Lung (tissue), 11 donors: ENCODE measurements at regions not wholly inside any gene's neighbourhood (a gene's known extent, or its start where the extent isn't known, plus 50 kb on each side); places are given as distances from the start of the nearest gene placed in this dataset.
A peak's percentile ranks its signal among the peaks of the same experiment; 100 is the strongest.

Experiments
- ATAC-seq: fragments of 200-7000 bp; cut with Tn5 transposase; one replicate; pipeline ENCODE4 v1.9.1; 2020; ENCODE audit warnings: moderate number of reproducible peaks; ENCODE audit not compliant: insufficient read depth, low FRiP score
- DNase-seq, 3 donors: peaks; one replicate each; pipeline ENCODE4 v3.0.0-alpha.2; 2013 to 2017
- H3K27ac ChIP-seq, 2 donors: one replicate each; pipeline ENCODE4 v1.5.1; 2013; ENCODE audit warnings: mild to moderate bottlenecking in 2 of 2, moderate library complexity in 2 of 2, control low read depth in 1 of 2, inconsistent platforms in 1 of 2, low read depth in 1 of 2, low read length in 1 of 2
- H3K27me3 ChIP-seq, 3 donors: one replicate each; pipeline ENCODE4 v1.5.1; 2013; ENCODE audit warnings: low read length in 2 of 3; ENCODE audit not compliant: control insufficient read depth in 3 of 3, insufficient read depth in 3 of 3
- H3K36me3 ChIP-seq, 4 donors: one replicate each; pipeline ENCODE4 v1.5.1; 2013; ENCODE audit warnings: low read length in 4 of 4, mild to moderate bottlenecking in 1 of 4, moderate library complexity in 1 of 4; ENCODE audit not compliant: control insufficient read depth in 4 of 4, insufficient read depth in 4 of 4
- H3K4me1 ChIP-seq, 5 donors: one replicate each; pipeline ENCODE4 v1.5.1; 2013; ENCODE audit warnings: low read length in 5 of 5, mild to moderate bottlenecking in 2 of 5, moderate library complexity in 1 of 5; ENCODE audit not compliant: control insufficient read depth in 5 of 5, insufficient read depth in 5 of 5
- H3K4me3 ChIP-seq: one replicate; pipeline ENCODE4 v1.5.1; 2013; ENCODE audit warnings: mild to moderate bottlenecking, control low read depth, moderate library complexity
- H3K9ac ChIP-seq, 2 donors: one replicate each; pipeline ENCODE4 v1.5.1; 2013; ENCODE audit warnings: low read length in 2 of 2, control low read depth in 1 of 2; ENCODE audit not compliant: insufficient read depth in 1 of 2
- H3K9me3 ChIP-seq, 4 donors: one replicate each; pipeline ENCODE4 v1.5.1; 2013; ENCODE audit warnings: low read length in 3 of 4, mild to moderate bottlenecking in 1 of 4, moderate library complexity in 1 of 4; ENCODE audit not compliant: control insufficient read depth in 4 of 4, insufficient read depth in 3 of 4
- WGBS, 2 donors: extraction: QIAGEN DNeasy Blood & Tissue Kit; methylation state at CpG; one replicate each; pipeline ENCODE4 v1.1.7; 2013; 5-methylcytosine and 5-hydroxymethylcytosine counted together
- TF ChIP-seq, protein P1 (sequence below): IDR thresholded peaks from 2 replicates; pipeline ENCODE4 v1.5.1; 2012; ENCODE audit warnings: mild to moderate bottlenecking; ENCODE audit errors: control extremely low read depth, extremely low read depth
- donor health status: control.
- donor health status: control.
- donor health status: Bipolar disorder and iron deficiency.
- donor health status: healthy.
- donor health status: DM: yes; HTN: yes; CAD: no.

DNA sequence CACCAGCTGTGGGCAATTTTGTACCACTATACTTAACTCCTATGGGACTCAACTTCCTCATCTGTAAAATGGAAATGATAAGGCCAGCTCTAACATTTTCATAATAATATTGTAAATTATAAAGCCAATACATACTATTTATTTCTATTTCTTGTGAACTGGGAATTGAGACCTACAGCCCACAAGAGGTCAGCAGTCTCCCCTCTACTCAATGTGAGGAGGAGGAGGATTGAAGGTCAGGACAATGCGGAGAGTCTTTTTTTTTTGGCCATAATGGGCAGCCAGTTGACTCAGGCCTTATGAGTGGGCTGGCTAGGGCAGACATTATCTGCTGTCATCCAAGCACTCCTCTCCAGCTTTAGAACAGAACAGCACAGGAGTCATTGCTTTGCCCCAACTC lies 90.5 kb downstream of the NUF2 start:
- Histone ChIP-seq H3K9ac (no peak overlapping the region), H3K4me1 (peaks cover 0 to 4% (median 0%) of the 10 kb centered on the region in 5 donors), H3K36me3 (no peaks in the 10 kb centered on the region), H3K27me3 (peaks cover 0 to 2% (median 0%) of the 10 kb centered on the region in 3 donors), H3K27ac (no peak overlapping the region), H3K9me3 (no peaks in the 10 kb centered on the region), H3K4me3 (no peak overlapping the region)
- 94 to 95% methylated on average over 1 of the region's 1 CpG for WGBS, 2 donors
- ATAC-seq (no peak), DNase-seq (no peak)
- TF ChIP-seq, protein P1, sequence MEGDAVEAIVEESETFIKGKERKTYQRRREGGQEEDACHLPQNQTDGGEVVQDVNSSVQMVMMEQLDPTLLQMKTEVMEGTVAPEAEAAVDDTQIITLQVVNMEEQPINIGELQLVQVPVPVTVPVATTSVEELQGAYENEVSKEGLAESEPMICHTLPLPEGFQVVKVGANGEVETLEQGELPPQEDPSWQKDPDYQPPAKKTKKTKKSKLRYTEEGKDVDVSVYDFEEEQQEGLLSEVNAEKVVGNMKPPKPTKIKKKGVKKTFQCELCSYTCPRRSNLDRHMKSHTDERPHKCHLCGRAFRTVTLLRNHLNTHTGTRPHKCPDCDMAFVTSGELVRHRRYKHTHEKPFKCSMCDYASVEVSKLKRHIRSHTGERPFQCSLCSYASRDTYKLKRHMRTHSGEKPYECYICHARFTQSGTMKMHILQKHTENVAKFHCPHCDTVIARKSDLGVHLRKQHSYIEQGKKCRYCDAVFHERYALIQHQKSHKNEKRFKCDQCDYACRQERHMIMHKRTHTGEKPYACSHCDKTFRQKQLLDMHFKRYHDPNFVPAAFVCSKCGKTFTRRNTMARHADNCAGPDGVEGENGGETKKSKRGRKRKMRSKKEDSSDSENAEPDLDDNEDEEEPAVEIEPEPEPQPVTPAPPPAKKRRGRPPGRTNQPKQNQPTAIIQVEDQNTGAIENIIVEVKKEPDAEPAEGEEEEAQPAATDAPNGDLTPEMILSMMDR, result no peak

DNA sequence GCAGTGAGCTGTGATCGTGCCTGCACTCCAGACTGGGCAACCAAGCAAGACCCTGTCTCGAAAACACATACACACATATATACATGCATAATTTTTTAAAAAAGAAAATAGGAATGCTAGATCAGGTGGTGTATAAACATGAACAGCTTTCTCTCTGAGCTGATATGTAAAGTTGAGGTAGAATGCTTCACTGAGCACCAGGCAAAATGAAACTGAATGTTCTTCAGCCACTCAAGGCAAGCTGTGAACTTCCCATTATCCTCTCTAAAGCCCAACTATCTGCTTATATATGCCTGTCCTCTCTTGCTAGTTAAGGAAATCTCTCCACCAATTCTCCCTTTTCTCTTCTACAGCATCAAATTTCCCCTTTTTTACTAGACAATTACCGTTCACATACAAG lies 93.0 kb downstream of the NUF2 start:
- no peak overlapping the region for H3K4me3 ChIP-seq
- 74 to 91% methylated on average over 3 of the region's 3 CpGs for WGBS, 2 donors
- H3K4me1 ChIP-seq, result peaks cover 0 to 4% (median 2%) of the 10 kb centered on the region in 5 donors
- H3K27ac ChIP-seq, result no peak overlapping the region
- H3K36me3 ChIP-seq, result no peaks in the 10 kb centered on the region
- DNase-seq (no peak), ATAC-seq (no peak)
- peaks cover 0 to 4% (median 0%) of the 10 kb centered on the region in 3 donors for H3K27me3 ChIP-seq
- H3K9ac ChIP-seq, result no peak overlapping the region
- no peaks in the 10 kb centered on the region for H3K9me3 ChIP-seq
- TF ChIP-seq, protein P1, result no peak

DNA sequence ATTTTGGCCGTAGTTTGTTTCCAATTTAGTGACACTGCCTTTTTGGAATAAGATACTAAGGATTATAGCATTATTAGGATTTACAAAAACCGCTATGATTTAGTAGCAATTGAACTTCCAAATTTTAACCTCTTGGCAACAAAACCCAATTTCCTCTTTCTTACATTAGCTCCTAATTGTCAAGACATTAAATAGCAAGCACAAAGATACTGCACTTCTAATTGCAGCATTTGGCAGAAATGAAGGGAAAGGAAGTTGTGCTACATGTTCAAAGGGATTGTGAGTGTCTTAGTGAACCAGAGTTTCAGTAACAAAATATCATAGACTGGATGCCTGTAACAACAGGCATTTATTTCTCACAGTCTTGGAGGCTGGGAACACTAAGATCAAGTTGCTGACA lies 99.9 kb downstream of the NUF2 start:
- Histone ChIP-seq H3K9ac (no peak overlapping the region), H3K27ac (no peak overlapping the region), H3K27me3 (peaks cover 0 to 4% (median 0%) of the 10 kb centered on the region in 3 donors), H3K4me1 (peaks cover 0 to 12% (median 0%) of the 10 kb centered on the region in 5 donors), H3K4me3 (no peak overlapping the region), H3K36me3 (no peaks in the 10 kb centered on the region), H3K9me3 (no peaks in the 10 kb centered on the region)
- TF ChIP-seq, protein P1, result no peak
- DNase-seq, result peak in 2 of 3 donors; percentile 51 to 75
- WGBS, 2 donors, result 52 to 71% methylated on average over 2 of the region's 2 CpGs
- ATAC-seq, result no peak

DNA sequence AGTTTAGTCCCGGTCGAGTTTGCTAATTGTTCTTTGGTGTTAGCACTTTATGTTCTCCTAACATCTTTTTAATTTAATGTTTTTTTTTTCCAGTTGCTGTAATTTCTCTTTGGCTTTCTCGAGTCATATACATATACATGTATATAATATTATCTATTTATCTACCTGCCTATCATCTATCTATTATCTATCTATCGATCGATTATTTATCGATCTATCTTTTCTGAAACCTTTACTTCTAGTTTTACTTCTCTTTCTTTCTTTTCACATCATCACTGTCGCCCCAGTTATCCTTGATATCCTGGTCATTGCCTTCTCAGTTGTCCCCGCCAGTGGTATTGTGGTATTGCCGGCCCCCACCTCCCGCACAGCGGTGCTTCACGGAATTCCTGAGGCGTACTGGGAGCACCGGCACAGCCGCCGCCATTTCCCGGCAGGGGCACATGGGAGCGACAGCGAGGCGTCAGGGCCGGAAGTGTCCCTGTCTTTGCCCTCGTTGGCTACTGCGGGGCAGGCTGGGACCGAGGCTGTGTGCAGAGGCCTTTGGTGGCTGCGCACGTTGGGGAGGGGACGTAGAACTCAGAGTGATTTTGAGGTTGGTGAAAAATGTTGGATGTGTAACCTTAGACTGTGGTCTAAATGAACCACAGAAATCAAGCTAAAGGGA lies 101.1 kb downstream of the NUF2 start:
- Histone ChIP-seq H3K9me3 (no peaks in the 10 kb centered on the region), H3K4me1 (peaks cover 0 to 12% (median 0%) of the 10 kb centered on the region in 5 donors), H3K4me3 (no peak overlapping the region), H3K27ac (no peak overlapping the region), H3K36me3 (no peaks in the 10 kb centered on the region), H3K9ac (no peak overlapping the region), H3K27me3 (no peaks in the 10 kb centered on the region)
- ATAC-seq, result no peak
- TF ChIP-seq, protein P1, result no peak
- 91 to 94% methylated on average over 27 of the region's 27 CpGs for WGBS, 2 donors
- no peak for DNase-seq
